HG03521 (cell line): ENCODE measurements at regions not wholly inside any gene's neighbourhood (a gene's known extent, or its start where the extent isn't known, plus 50 kb on each side); places are given as distances from the start of the nearest gene placed in this dataset.
"Not testable (repeated sequence)": the region's sequence is repeated elsewhere in the genome, so short reads cannot be mapped to it uniquely, and the experiment has no call there.

ENCODE experiments used
- ATAC-seq: cut with Tn5 transposase; IDR thresholded peaks from one replicate; pipeline ENCODE4 v1.9.1; 2021; ENCODE audit warnings: mild to moderate bottlenecking, moderate library complexity; ENCODE audit not compliant: unreplicated experiment

DNA sequence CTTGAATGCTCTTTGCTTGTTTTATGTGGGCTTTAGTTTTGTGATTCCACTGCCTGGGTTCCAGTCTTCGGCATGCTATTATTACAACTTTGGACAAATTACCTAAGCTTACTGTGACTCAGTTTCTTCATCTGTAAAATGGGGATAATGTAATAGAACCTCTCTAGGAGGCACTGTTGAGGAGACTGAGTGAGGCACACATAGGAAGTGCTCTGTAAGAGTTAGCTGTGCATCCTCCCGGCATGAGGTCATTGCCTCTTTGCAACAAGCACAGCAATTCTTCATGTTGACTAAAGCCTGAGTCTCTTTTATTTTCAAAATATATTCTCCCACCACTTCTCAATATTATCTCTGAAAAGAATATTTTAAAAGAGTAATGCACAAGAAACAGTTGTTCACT, 227.4 kb downstream of the DLEU7 start:
- no peak for ATAC-seq

DNA sequence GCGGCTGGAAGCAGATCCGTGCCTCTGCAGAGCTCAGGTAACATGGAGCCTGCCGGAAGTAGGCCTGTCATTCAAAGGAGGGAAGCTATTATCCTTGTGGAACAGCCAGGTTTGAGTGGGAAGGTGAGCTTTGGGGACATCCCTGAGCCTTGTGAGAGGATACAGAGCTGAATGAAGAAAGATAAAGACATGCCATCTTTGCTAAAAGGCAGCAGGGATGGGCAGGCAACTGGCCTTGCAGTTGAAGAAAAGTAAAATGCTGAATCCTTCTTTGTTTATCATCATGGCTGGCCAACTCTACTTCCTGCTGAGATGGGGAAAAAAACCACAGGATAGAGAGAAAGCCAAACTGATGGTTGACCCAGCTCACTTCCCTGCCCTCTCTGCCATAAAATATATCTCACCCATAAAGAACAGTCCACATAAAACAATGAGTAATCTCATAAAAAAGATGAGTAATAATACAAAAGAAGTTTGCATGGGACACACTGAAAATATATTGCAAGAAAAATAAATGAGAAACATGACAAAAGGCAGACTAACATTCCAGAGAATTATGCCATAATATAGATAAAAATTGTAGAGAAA, 226.3 kb downstream of the DLEU7 start:
- no peak for ATAC-seq

DNA sequence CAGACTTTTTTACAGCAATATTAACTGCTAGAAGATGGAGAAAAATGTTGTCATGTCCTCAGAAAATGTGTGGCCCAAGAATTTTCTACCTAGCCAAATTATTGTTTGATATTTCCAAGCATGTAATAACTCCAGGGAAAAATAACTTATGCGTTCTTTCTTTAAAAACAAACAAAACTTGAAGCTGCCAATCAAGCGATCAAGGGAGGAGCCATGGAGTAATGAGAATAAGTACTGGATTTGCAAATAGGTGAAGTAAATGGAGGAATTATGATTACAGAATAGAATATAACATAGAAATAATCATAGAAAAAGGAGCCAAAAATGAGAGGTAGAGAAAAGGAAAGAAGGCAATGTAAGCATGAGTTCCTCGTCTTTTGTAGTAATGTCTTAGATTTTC, 225.3 kb downstream of the DLEU7 start:
- no peak for ATAC-seq

- no peak for ATAC-seq
Observed at GRCh38 chr13:50626101-50626547, 217.4 kb downstream of the DLEU7 start.

GRCh38 chr13:50627111-50627510, 216.4 kb downstream of the DLEU7 start:
- no peak for ATAC-seq

- ATAC-seq, result not testable (repeated sequence)
Observed at GRCh38 chr13:50628512-50628911, 215.0 kb downstream of the DLEU7 start.

GRCh38 chr13:50629497-50629896, 214.0 kb downstream of the DLEU7 start:
- ATAC-seq, result no peak

DNA sequence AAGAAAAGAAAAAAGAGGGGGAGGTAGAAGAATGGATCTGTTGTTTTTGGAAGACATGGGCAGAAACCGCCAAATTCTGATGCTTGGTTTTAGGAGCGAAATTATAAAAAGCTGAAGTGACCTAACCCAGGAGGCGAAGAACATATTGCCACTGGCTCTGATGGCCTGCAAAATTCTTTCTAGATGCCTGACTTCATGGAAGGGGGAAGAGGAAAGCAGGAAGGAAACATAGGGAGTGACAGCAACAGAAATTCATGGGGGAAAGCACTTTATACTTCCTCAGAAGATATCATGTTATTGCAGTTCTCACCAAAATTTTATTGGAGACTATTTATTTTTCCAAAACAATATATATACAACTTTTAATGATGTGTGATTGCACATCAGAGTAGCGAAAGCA, 213.5 kb downstream of the DLEU7 start:
- no peak for ATAC-seq

GRCh38 chr13:50631041-50631440, 212.5 kb downstream of the DLEU7 start:
- ATAC-seq, result no peak

DNA sequence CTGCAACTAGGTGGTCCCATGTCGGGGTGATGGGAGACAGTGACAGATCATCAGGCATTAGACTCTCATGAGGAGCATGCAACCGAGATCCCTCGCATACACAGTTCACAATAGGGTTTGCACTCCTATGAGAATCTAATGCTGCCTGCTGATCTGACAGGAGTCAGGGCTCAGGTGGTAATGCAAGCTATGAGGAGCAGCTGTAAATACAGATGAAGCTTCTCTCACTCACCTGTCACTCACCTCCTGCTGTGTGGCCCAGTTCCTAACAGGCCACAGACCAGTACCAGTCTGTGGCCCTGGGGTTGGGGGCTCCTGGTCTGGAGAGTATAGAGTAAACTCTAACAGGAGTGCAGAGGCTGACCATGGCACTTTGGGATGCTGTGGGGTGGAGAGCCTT, 209.2 kb downstream of the DLEU7 start:
- ATAC-seq, result no peak

DNA sequence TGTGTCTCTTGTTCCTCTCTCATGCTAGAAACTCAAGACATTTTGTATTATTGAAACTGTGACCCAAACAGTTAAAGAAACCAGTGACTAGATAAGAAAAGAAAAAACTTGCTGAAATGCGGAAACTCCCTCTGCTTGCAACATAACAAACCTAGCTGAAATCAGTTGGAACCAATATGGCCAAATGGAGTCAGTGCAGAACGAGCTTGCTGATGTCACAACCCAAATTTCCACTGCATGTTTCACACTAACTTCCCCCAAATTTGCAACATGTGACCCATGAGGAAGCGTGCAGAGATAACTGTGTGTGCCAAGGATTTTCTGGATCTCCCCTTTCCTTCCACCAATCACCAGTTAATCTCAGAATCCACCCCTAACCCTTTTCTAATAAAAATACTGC, 208.0 kb downstream of the DLEU7 start:
- no peak for ATAC-seq

DNA sequence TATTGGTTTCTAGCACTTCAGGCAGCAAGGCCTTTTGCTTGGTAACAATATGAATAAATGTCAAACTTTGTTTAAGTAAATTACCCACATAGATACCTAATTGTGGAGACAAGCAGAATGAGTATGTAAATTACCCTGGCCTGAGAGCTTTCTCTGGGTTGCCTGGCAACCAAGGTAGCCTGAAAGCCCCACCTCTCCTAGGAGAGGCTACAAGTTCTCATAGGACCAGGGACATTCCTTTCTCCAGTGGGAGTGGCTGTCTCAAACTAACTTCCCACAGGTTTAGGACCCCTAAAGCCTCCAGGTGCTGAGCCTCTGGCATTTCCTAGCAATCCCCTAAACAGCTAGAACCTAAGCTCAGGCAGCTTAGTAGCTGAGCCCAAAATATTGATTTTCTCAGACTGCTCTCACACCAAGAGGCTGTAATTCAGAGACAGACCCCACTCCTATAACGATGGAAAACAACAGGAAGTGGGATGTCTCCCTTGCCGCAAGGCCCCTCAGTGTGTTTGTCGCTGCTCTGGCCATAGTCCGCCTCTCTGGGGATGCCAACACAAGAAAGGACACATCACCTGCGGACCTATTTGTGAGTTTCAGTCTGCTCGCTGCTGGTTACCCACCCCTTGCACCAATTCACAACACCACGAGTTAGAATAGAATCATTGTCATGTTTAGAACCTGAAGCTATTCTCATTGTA, 207.3 kb downstream of the DLEU7 start:
- ATAC-seq, result no peak

DNA sequence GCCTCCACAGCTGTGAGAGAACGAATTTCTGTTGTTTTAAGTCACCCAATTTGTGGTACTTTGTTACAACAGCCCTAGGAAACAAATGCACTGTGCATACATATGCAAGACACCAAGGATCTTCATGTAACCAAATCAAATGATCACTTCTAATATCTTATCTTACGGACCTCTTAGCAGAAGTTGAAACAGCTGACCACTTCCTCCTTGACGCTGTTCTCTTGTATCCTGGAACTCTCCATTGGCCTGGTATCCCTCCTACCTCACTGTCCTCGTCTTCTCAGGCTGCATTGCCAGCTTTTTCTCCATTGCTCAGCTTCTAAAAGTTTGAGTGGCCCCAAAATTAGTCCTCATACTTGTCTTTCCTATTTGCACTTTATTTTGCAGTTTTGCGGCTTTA, 200.4 kb downstream of the DLEU7 start:
- no peak for ATAC-seq

- no peak for ATAC-seq
Observed at GRCh38 chr13:50644081-50644871, 199.2 kb downstream of the DLEU7 start.

DNA sequence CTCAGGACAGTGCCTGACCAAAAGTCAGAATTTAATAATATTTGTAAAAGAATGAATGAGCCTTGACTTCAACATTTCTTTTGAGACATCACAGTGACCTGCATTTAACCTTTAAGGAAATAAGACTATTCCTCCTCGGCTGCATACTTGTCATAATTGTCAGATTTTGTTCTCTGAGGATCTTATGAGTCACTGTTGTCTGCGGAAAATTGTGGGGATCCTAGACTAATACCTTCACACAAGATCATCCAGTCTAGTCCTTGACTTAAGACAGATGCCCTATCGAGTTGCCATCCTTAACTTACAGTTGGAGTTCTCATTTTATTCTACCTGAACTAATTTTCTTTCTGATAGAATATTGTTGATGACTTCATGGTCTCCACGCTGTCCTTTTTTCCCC, 198.4 kb downstream of the DLEU7 start:
- no peak for ATAC-seq

GRCh38 chr13:50646070-50646469, 197.4 kb downstream of the DLEU7 start:
- no peak for ATAC-seq

DNA sequence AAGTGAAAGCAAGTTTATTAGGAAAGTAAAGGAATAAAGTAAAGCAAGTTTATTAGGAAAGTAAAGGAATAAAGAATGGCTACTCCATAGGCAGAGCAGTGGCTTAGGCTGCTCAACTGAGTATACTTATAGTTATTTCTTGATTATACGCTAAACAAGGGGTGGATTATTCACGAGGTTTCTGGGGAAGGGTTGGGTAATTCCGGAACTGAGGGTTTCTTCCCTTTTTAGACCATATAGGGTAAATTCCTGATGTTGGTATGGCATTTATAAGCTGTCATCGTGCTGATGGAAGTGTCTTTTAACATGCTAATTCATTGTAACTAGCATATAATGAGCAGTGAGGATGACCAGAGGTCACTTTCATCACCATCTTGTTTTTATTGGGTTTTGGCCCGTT, 194.3 kb downstream of the DLEU7 start:
- no peak for ATAC-seq

GRCh38 chr13:50650592-50651504, 192.6 kb downstream of the DLEU7 start:
- no peak for ATAC-seq

- no peak for ATAC-seq
Observed at GRCh38 chr13:50651922-50652321, 191.6 kb downstream of the DLEU7 start.

GRCh38 chr13:50654331-50654730, 189.2 kb downstream of the DLEU7 start:
- ATAC-seq, result no peak

DNA sequence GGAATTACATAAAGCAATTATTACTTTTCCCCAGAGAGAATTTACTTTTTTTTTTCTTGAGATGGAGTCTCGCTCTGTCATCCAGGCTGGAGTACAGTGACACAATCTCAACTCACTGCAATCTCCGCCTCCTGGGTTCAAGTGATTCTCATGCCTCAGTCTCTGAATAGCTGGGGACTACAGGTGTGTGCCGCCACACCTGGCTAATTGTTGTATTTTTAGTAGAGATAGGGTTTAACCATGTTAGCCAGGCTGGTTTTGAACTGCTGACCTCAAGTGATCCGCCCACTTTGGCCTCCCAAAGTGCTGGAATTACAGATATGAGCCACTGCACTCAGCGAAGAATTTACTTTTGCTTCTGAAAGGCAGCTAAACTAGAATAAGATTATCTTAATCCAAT, 181.6 kb downstream of the DLEU7 start:
- not testable (repeated sequence) for ATAC-seq
